HG02943 (cell line): ENCODE measurements at regions not wholly inside any gene's neighbourhood (a gene's known extent, or its start where the extent isn't known, plus 50 kb on each side); places are given as distances from the start of the nearest gene placed in this dataset.
"Not testable (repeated sequence)": the region's sequence is repeated elsewhere in the genome, so short reads cannot be mapped to it uniquely, and the experiment has no call there.

ENCODE experiments used
- ATAC-seq: cut with Tn5 transposase; IDR thresholded peaks from one replicate; pipeline ENCODE4 v1.9.1; 2021; ENCODE audit warnings: mild to moderate bottlenecking, low read depth, moderate library complexity; ENCODE audit not compliant: unreplicated experiment

- ATAC-seq: no peak
These were observed 574.6 kb upstream of the SLC35B3 start for GRCh38 chr6:9009931-9010330.

- ATAC-seq: no peak
These were observed 571.7 kb upstream of the SLC35B3 start for GRCh38 chr6:9007027-9007426.

GRCh38 chr6:9002833-9003232 lies 567.5 kb upstream of the SLC35B3 start:
- no peak for ATAC-seq

- ATAC-seq: no peak
These were observed 559.8 kb upstream of the SLC35B3 start for GRCh38 chr6:8995156-8995555.

- no peak for ATAC-seq
These were observed 557.8 kb upstream of the SLC35B3 start for GRCh38 chr6:8993111-8993510.

- no peak for ATAC-seq
These were observed 556.5 kb upstream of the SLC35B3 start for GRCh38 chr6:8991844-8992243.

GRCh38 chr6:8990075-8990474 lies 554.7 kb upstream of the SLC35B3 start:
- ATAC-seq: no peak

GRCh38 chr6:8983202-8983688 lies 547.9 kb upstream of the SLC35B3 start:
- ATAC-seq: peak; percentile 90

- ATAC-seq: no peak
These were observed 547.3 kb upstream of the SLC35B3 start for GRCh38 chr6:8982668-8983067.

- ATAC-seq: no peak
These were observed 538.0 kb upstream of the SLC35B3 start for GRCh38 chr6:8973395-8973794.

- no peak for ATAC-seq
These were observed 534.4 kb upstream of the SLC35B3 start for GRCh38 chr6:8969747-8970146.

- no peak for ATAC-seq
These were observed 523.7 kb upstream of the SLC35B3 start for GRCh38 chr6:8958894-8959511.

- no peak for ATAC-seq
These were observed 518.0 kb upstream of the SLC35B3 start for GRCh38 chr6:8953310-8953709.

- no peak for ATAC-seq
These were observed 513.4 kb upstream of the SLC35B3 start for GRCh38 chr6:8948733-8949132.

- no peak for ATAC-seq
These were observed 512.6 kb upstream of the SLC35B3 start for GRCh38 chr6:8947900-8948299.

GRCh38 chr6:8944548-8944947 lies 509.2 kb upstream of the SLC35B3 start:
- ATAC-seq: no peak

GRCh38 chr6:8943073-8943472 lies 507.7 kb upstream of the SLC35B3 start:
- no peak for ATAC-seq

- no peak for ATAC-seq
These were observed 506.2 kb upstream of the SLC35B3 start for GRCh38 chr6:8941577-8941976.

GRCh38 chr6:8940356-8940755 lies 505.0 kb upstream of the SLC35B3 start:
- ATAC-seq: no peak

- ATAC-seq: no peak
These were observed 504.3 kb upstream of the SLC35B3 start for GRCh38 chr6:8939615-8940014.

GRCh38 chr6:8934318-8934717 lies 499.0 kb upstream of the SLC35B3 start:
- no peak for ATAC-seq

GRCh38 chr6:8930009-8930408 lies 494.7 kb upstream of the SLC35B3 start:
- no peak for ATAC-seq

- not testable (repeated sequence) for ATAC-seq
These were observed 484.9 kb upstream of the SLC35B3 start for GRCh38 chr6:8920244-8920643.
